Hematopoietic multipotent progenitor cell treated with erythropoietin and hydrocortisone succinate and interleukin-3 and kit ligand, for 6 days (in vitro differentiated cells): ENCODE measurements at regions not wholly inside any gene's neighbourhood (a gene's known extent, or its start where the extent isn't known, plus 50 kb on each side); places are given as distances from the start of the nearest gene placed in this dataset.

Experiments
- DNase-seq: peaks from one replicate; pipeline ENCODE4 v3.0.0-alpha.2; 2015

GRCh38 chr3:21132896-21133295, 618.1 kb downstream of the ZNF385D start:
- DNase-seq: no peak

GRCh38 chr3:21120826-21121225, 630.2 kb downstream of the ZNF385D start:
- DNase-seq: no peak

GRCh38 chr3:21117370-21117769, 633.6 kb downstream of the ZNF385D start:
- DNase-seq: no peak

DNA sequence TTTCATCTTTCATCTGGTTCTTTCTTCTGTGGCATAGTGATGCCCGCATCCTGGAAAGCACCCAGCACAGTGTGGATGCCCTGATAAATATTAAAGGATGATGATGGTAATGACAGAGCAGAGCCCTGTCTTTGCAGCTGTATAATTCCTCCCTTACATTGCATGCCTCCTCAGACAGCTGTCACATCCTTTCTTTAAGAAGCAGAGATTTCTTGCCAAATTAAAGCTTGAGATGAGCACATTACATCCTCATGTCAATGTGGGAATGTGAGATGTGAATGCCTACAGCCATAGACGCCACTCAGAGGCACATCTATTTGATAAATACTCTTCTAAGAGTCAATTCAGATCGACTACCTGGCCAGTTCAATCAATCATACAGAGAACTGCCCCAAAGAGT, 642.0 kb downstream of the ZNF385D start:
- DNase-seq: no peak

DNA sequence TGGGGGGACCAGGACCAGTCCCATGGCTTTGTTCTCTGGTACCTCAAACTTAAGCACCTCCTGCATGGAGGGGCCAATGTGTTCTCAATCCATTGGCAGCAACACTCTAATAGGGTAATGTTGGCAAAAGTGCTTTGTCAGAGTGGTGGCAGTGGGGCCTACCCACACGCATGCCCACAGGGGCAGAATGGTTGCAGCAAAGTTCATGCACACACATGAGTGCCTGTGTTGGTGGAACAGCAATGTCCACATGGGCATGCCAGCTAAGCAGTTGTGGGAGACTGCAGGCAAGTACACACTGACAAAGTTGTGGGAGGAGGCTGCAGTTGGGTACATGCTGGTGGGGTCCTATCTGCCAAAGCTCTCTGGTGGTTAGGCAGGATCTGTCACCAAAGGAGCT, 645.2 kb downstream of the ZNF385D start:
- no peak for DNase-seq

DNA sequence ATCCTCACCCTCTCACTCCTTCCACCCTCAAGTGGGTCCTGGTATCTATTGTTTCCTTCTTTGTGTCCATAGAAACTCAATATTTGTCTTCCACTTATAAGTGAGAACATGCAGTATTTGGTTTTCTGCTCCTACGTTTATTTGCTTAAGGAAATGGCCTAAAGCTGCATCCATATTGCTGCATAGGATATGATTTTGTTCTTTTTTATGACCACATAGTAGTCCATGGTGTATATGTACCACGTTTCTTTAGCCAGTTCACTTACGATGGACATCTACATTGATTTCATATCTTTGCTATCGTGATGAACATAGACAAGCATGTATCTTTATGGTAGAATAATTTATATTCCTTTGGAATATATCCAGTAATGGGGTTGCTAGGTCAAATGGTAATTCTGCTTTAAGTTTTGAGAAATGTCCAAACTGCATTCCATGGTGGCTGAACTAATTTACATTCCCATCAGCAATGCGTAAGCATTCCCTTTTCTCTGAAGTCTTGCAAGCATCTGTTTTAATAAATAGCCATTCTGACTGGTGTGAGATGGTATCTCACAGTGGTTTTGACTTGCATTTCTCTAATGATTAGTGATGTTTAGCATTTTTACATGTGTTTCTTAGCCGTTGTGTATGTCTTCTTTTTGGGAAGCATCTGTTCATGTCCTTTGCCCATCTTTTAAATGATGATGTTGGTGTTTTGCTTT, 650.2 kb downstream of the ZNF385D start:
- DNase-seq: no peak

- DNase-seq: no peak
Observed at GRCh38 chr3:21094686-21095085, 656.3 kb downstream of the ZNF385D start.

- no peak for DNase-seq
Observed at GRCh38 chr3:21073561-21073960, 677.4 kb downstream of the ZNF385D start.

- no peak for DNase-seq
Observed at GRCh38 chr3:21067031-21067813, 683.8 kb downstream of the ZNF385D start.

DNA sequence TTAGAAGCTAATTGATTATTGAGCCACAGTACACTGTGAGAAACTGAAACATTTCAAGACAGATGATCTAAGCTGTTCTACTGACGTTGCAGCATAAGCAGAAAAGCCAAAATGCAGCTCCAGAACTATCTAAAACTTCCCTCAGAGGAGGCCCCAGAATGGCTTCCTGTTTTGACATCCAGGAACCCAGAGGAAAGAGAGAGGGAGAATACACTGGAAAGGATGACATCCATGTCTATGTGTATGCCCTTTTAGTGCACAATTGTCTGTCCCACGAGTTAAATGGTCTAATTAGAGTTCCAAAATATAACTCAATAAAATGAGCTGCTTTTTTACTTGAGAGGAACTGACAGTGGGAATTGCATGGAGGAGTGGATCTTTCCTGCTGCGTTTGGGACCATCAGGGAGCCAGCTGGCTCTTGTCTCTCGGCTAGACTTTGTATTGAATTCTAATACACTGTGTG, 688.1 kb downstream of the ZNF385D start:
- no peak for DNase-seq

DNA sequence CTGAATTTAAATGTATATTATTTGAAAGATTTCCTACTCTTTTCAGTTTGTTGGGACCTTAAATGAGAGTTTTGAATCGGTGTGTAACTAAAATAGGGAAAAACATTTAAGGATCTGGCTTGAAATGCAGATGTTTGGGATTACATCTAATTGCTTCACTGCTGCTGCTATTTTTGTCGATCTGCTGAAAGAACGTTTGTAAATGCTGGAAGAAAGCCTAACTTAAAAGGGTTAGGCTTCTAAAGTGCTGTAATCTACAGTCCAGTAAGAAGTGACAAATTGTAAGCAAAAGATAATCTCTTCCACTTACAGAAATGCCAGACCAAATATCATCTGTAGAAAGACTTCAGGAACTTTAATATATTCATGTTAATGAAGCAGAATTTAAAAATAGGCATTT, 691.6 kb downstream of the ZNF385D start:
- DNase-seq: no peak

DNA sequence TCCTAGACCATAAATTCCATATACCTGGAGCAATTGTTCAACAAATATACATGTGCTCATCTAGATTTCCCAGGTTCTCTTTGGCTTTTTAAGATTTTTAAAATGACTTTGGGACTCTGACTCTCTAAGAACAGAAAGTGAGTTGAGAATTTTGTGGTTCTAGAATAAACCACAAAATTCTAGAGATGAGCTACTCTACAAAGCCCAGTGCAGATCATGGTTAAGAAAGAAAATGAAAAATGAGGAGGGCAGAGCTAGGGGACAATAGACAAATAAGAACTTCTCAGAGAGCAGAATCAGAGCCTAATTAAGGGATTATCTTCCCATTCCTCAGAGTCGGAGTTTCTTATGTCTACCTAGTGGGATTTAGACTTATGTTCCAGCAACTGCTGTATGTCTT, 694.7 kb downstream of the ZNF385D start:
- DNase-seq: no peak

DNA sequence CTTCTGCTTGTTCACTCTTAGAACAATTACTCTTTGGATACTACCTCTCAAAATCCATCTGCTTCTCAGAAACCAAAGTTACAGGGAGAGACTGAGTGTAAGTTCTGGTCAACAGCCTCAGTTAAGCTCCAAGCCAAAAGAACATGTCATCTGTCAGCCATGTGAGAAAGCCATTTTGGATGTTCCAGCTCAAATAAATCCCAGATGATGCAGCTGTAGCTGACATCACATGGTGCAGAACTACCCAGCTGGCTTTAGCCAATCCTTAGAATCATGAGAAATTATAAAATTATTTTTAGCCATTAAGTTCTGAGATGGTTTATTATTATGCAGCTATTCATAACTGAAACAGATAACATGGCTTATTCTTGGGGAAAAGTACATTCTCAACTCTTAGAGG, 696.0 kb downstream of the ZNF385D start:
- DNase-seq: no peak

DNA sequence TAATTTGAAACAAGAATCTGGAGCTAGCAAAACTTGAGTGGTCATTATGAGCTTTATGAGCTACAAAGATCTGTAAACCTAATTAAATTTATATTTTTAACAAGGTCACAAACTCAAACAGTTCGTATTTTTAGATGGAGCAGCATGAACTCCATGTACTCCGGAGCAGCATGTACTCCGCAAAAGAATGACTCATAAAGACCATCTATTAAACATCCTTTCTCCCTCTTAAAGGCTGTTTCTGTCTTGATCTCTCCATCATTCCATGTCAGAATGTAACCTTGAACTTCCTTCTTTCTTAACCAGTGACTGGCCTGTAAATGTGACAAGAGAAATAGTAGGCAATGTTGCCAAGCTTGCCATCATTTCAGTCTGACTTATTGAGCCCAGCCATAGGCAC, 696.9 kb downstream of the ZNF385D start:
- DNase-seq: no peak

GRCh38 chr3:21049334-21050062, 701.5 kb downstream of the ZNF385D start:
- no peak for DNase-seq

DNA sequence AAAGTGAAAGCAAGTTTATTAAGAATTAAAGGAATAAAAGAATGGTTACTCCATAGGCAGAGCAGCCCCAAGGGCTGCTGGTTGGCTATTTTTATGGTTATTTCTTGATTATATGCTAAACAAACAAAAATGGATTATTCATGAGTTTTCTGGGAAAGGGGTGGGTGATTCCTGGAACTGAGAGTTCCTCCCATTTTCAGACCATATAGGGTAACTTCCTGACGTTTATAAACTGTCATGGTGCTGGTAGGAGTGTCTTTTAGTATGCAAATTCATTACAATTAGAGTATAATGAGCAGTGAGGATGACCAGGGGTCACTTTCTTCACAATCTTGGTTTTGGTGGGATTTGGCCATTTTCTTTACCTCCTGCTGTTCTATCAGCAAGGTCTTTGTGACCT, 707.9 kb downstream of the ZNF385D start:
- no peak for DNase-seq

DNA sequence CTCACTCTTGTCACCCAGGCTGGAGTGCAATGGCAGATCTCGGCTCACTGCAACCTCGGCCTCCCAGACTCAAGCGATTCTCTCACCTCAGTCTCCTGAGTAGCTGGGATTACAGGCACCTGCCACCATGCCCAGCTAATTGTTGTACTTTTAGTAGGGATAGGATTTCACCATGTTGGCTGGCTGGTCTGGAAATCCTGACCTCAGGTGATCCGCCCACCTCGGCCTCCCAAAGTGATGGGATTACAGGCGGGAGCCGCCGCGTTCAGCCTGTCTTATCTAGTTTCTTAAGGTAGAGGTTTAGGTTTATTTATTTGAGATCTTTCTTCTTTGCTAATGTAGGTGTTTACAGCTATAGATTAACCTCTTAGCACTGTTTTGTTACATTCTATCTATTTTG, 708.8 kb downstream of the ZNF385D start:
- no peak for DNase-seq

DNA sequence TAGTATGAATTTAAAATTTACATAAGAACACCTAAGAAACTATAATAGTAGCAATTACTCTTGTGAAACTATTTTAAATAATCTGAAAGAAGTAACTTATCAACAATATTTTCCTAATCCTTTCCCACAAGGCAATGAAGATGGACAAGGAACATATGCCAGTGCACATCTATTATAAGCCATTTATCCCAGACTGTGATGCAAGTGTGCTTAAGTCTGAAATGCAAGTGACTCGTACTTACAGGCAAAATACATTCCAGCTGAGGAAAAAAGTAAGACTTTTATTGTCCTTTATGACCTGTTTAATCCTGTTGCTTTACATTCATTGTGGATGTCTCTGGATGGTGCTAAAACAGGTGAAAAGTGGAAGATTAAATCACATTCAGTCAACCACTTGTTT, 709.4 kb downstream of the ZNF385D start:
- DNase-seq: no peak

- no peak for DNase-seq
Observed at GRCh38 chr3:21036888-21037287, 714.1 kb downstream of the ZNF385D start.

- no peak for DNase-seq
Observed at GRCh38 chr3:21028412-21028811, 722.6 kb downstream of the ZNF385D start.

DNA sequence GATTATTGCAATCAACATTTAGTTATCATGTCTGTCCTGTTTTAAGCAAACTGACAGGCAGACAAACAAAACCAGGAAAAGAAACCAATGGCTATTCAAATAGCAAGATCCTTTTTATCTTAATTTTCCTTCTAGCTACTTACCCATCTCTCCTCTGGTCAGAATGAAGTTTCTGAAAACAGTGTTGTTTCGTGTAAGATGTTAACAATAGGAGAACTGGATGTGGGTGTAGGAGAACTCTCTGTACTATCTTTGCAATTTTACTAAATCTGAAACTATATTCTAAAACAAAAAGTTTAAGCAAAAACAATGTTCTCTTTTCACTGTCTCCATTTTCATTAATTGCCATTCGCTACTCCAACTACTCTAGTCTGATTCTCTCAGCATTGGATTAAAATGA, 726.4 kb downstream of the ZNF385D start:
- DNase-seq: no peak

- DNase-seq: no peak
Observed at GRCh38 chr3:21020681-21021080, 730.3 kb downstream of the ZNF385D start.

DNA sequence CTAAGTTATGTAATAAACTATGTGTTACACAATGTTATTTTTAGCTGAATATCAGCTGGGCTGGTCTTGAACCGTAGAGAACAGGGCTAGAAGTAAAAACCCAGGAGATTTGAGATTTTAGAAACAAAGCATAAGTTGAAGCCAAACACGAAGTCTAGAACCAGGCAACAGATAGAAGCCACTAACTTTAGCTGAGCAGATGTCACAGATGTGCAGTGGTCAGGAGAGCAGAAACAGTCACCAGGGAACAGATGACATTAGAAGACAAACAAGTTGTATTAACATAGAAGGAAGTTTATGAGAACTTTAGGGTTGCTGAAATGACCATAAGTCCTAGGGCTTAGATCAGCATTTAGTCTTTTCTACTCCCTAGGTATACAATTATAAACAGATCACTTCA, 731.0 kb downstream of the ZNF385D start:
- DNase-seq: no peak
